ENCODE measurements at regions not wholly inside any gene's neighbourhood (a gene's known extent, or its start where the extent isn't known, plus 50 kb on each side); places are given as distances from the start of the nearest gene placed in this dataset.

DNA sequence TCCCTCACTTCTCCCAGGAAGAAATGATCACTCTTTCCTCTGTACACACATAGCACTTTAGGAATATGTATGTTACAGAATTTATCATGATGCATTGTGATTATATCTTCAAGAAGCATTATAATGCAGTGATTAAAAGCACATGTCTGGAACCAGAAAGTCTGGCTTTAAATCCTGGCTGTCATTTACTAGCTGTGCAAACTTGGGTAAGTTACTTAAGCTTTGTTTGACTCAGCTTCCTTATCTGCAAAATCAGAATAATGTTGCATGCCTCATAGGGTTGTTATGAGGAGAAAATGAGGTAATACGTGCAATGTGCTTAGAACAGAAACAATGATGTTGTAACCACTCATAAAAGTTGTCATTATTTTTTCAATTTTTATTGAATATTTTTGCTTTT is 156.3 kb upstream of the ZKSCAN2 start:
- TF ChIP-seq, protein P1, sequence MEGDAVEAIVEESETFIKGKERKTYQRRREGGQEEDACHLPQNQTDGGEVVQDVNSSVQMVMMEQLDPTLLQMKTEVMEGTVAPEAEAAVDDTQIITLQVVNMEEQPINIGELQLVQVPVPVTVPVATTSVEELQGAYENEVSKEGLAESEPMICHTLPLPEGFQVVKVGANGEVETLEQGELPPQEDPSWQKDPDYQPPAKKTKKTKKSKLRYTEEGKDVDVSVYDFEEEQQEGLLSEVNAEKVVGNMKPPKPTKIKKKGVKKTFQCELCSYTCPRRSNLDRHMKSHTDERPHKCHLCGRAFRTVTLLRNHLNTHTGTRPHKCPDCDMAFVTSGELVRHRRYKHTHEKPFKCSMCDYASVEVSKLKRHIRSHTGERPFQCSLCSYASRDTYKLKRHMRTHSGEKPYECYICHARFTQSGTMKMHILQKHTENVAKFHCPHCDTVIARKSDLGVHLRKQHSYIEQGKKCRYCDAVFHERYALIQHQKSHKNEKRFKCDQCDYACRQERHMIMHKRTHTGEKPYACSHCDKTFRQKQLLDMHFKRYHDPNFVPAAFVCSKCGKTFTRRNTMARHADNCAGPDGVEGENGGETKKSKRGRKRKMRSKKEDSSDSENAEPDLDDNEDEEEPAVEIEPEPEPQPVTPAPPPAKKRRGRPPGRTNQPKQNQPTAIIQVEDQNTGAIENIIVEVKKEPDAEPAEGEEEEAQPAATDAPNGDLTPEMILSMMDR (IDR thresholded peaks at IDR 0.05; ENCODE audit: low read depth, low read length): no peak
- no peak for TF ChIP-seq EZH2phosphoT487 (IDR thresholded peaks at IDR 0.05; ENCODE audit: low read depth)
